HG03159 (cell line): ENCODE measurements at regions not wholly inside any gene's neighbourhood (a gene's known extent, or its start where the extent isn't known, plus 50 kb on each side); places are given as distances from the start of the nearest gene placed in this dataset.
A peak's percentile ranks its signal among the peaks of the same experiment; 100 is the strongest.

Experiments
- ATAC-seq: cut with Tn5 transposase; IDR thresholded peaks from one replicate; pipeline ENCODE4 v1.9.1; 2021; ENCODE audit warnings: mild to moderate bottlenecking, moderate library complexity; ENCODE audit not compliant: unreplicated experiment

GRCh38 chr6:144711661-144712060 lies 426.5 kb downstream of the UTRN start:
- no peak for ATAC-seq

- no peak for ATAC-seq
Observed at GRCh38 chr6:144712541-144712940, 427.4 kb downstream of the UTRN start.

- ATAC-seq = no peak
Observed at GRCh38 chr6:144714021-144714712, 429.0 kb downstream of the UTRN start.

- no peak for ATAC-seq
Observed at GRCh38 chr6:144715344-144715743, 430.2 kb downstream of the UTRN start.

- ATAC-seq = no peak
Observed at GRCh38 chr6:144718431-144718830, 433.3 kb downstream of the UTRN start.

GRCh38 chr6:144721232-144721631 lies 436.1 kb downstream of the UTRN start:
- ATAC-seq = no peak

- ATAC-seq = no peak
Observed at GRCh38 chr6:144722154-144722737, 437.1 kb downstream of the UTRN start.

GRCh38 chr6:144722925-144723324 lies 437.8 kb downstream of the UTRN start:
- ATAC-seq = no peak

- no peak for ATAC-seq
Observed at GRCh38 chr6:144723431-144723830, 438.3 kb downstream of the UTRN start.

GRCh38 chr6:144724818-144725217 lies 439.7 kb downstream of the UTRN start:
- ATAC-seq = no peak

GRCh38 chr6:144725736-144726522 lies 440.8 kb downstream of the UTRN start:
- no peak for ATAC-seq

- no peak for ATAC-seq
Observed at GRCh38 chr6:144728804-144729203, 443.7 kb downstream of the UTRN start.

- ATAC-seq = peak; percentile 64
Observed at GRCh38 chr6:144729502-144729901, 444.4 kb downstream of the UTRN start.

GRCh38 chr6:144730088-144730645 lies 445.0 kb downstream of the UTRN start:
- ATAC-seq = no peak

- ATAC-seq = no peak
Observed at GRCh38 chr6:144731229-144731628, 446.1 kb downstream of the UTRN start.

GRCh38 chr6:144736763-144737162 lies 451.6 kb downstream of the UTRN start:
- ATAC-seq = no peak

- no peak for ATAC-seq
Observed at GRCh38 chr6:144737998-144738397, 452.9 kb downstream of the UTRN start.

GRCh38 chr6:144739873-144740272 lies 454.7 kb downstream of the UTRN start:
- no peak for ATAC-seq

GRCh38 chr6:144741659-144742058 lies 456.5 kb downstream of the UTRN start:
- ATAC-seq = no peak

- no peak for ATAC-seq
Observed at GRCh38 chr6:144742779-144743178, 457.6 kb downstream of the UTRN start.

GRCh38 chr6:144744720-144745119 lies 459.6 kb downstream of the UTRN start:
- ATAC-seq = no peak

GRCh38 chr6:144745439-144745838 lies 460.3 kb downstream of the UTRN start:
- ATAC-seq = no peak
